ENCODE measurements at regions not wholly inside any gene's neighbourhood (a gene's known extent, or its start where the extent isn't known, plus 50 kb on each side); places are given as distances from the start of the nearest gene placed in this dataset.

GRCh38 chr1:24992124-24992760 lies 62.2 kb upstream of the RUNX3 start:
- TF ChIP-seq POLR2A (IDR thresholded peaks at IDR 0.05; ENCODE audit: low read length) (no peak), GATA1 (IDR thresholded peaks at IDR 0.05; ENCODE audit: low read depth, low read length) (no peak)
